A673 (cell line): ENCODE measurements at regions not wholly inside any gene's neighbourhood (a gene's known extent, or its start where the extent isn't known, plus 50 kb on each side); places are given as distances from the start of the nearest gene placed in this dataset.

Experiments
- BruUV-seq: library from RNA; stranded (reverse); fragments of 400-500 nt; replicated peaks from 2 replicates; lab custom pipeline; 2021; lab: Mats Ljungman, UMichigan
- CTCF ChIA-PET: fragments of 300-600 bp; sonication (Branson Sonifier 250); formaldehyde crosslinking; loops from one replicate; lab custom pipeline; 2022; ENCODE audit warnings: antibody characterized with exemption; lab: Charles Lee
- POLR2A ChIA-PET: fragments of 300-600 bp; sonication (Branson Sonifier 250); formaldehyde crosslinking; loops from one replicate; lab custom pipeline; 2022; ENCODE audit warnings: antibody characterized with exemption; ENCODE audit not compliant: low non-redundant PET; lab: Charles Lee
- DNase-seq: peaks from one replicate; pipeline ENCODE4 v3.0.0-alpha.2; 2015; ENCODE audit warnings: low spot score
- H3K27ac ChIP-seq: fragments of 200-600 bp; sonication (generic); 2 replicates; pipeline ENCODE4 v1.5.1; 2016; ENCODE audit warnings: mixed run types, low read depth, mild to moderate bottlenecking, mixed read lengths, antibody characterized with exemption, low read length; ENCODE audit not compliant: poor library complexity, severe bottlenecking
- H3K27me3 ChIP-seq: fragments of 200-600 bp; sonication (generic); replicated peaks from 2 replicates; pipeline ENCODE4 v1.6.1; 2017; ENCODE audit warnings: mixed run types, low read depth, mild to moderate bottlenecking, mixed read lengths, antibody characterized with exemption, low read length; ENCODE audit not compliant: insufficient read depth, poor library complexity
- H3K36me3 ChIP-seq: fragments of 200-600 bp; sonication (generic); 2 replicates; pipeline ENCODE4 v1.6.1; 2016; ENCODE audit warnings: mixed run types, mild to moderate bottlenecking, mixed read lengths, antibody characterized with exemption, low read length; ENCODE audit not compliant: insufficient read depth, poor library complexity, severe bottlenecking
- H3K4me1 ChIP-seq: fragments of 200-600 bp; sonication (generic); 2 replicates; pipeline ENCODE4 v1.6.1; 2017; ENCODE audit warnings: mixed run types, mild to moderate bottlenecking, mixed read lengths, antibody characterized with exemption, low read length; ENCODE audit not compliant: insufficient read depth, poor library complexity, severe bottlenecking
- H3K4me3 ChIP-seq: fragments of 200-600 bp; sonication (generic); 2 replicates; pipeline ENCODE4 v1.5.1; 2016; ENCODE audit warnings: low read depth, mixed run types, mild to moderate bottlenecking, mixed read lengths, low read length; ENCODE audit not compliant: poor library complexity, severe bottlenecking
- H3K9me3 ChIP-seq: fragments of 200-600 bp; sonication (generic); 2 replicates; pipeline ENCODE4 v1.6.1; 2016; ENCODE audit warnings: mixed run types, low read depth, mild to moderate bottlenecking, mixed read lengths, antibody characterized with exemption, low read length; ENCODE audit not compliant: poor library complexity, severe bottlenecking
- EZH2 ChIP-seq: fragments of 200-600 bp; sonication (generic); IDR thresholded peaks from 2 replicates; pipeline ENCODE4 v1.6.1; 2017; ENCODE audit warnings: borderline replicate concordance, low read depth, mild to moderate bottlenecking, mixed read lengths, antibody characterized with exemption, low read length; ENCODE audit not compliant: poor library complexity, severe bottlenecking
- intact Hi-C: fragments of 100-400 bp; cut with micrococcal nuclease; formaldehyde crosslinking; loops from one replicate; pipeline ENCODE4 v1.10.0; 2022; ENCODE audit not compliant: unreplicated experiment
- TF ChIP-seq, protein P1 (sequence below): fragments of 300-800, 200-600 bp; sonication (generic); conservative IDR thresholded peaks from 2 replicates; pipeline ENCODE4 v1.5.1; 2017; ENCODE audit warnings: low read depth, mild to moderate bottlenecking, antibody characterized with exemption, low read length, moderate library complexity, mixed read lengths

DNA sequence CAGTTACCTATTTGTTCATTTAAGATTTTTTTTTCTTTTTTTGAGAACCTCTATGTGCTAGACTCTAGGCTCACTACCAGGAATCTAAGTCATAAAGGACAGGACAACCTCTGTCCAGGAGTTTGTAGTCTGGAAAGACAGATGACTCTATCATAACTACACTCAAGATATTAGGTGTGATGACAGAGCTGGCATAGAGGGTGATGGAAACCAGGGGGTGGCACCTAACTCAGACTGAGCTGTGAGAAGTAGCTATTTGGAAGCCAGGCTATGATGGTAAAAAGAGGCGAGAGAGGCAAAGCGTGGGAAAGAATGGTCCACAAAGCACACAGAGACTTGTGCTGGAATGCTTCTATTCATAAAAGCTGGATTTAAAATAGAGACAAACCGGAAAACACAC is 372.3 kb downstream of the SEC14L1 start:
- ChIA-PET POLR2A (no interaction called here), CTCF (no interaction called here)
- Histone ChIP-seq H3K27me3 (no peaks in the 10 kb centered on the region), H3K36me3 (no peaks in the 10 kb centered on the region), H3K27ac (no peak overlapping the region), H3K4me1 (no peaks in the 10 kb centered on the region), H3K9me3 (no peaks in the 10 kb centered on the region), H3K4me3 (no peak overlapping the region)
- DNase-seq, result no peak
- intact Hi-C loops, result no loop called here
- no TSS peak for BruUV-seq
- no peak for TF ChIP-seq EZH2
- TF ChIP-seq, protein P1, sequence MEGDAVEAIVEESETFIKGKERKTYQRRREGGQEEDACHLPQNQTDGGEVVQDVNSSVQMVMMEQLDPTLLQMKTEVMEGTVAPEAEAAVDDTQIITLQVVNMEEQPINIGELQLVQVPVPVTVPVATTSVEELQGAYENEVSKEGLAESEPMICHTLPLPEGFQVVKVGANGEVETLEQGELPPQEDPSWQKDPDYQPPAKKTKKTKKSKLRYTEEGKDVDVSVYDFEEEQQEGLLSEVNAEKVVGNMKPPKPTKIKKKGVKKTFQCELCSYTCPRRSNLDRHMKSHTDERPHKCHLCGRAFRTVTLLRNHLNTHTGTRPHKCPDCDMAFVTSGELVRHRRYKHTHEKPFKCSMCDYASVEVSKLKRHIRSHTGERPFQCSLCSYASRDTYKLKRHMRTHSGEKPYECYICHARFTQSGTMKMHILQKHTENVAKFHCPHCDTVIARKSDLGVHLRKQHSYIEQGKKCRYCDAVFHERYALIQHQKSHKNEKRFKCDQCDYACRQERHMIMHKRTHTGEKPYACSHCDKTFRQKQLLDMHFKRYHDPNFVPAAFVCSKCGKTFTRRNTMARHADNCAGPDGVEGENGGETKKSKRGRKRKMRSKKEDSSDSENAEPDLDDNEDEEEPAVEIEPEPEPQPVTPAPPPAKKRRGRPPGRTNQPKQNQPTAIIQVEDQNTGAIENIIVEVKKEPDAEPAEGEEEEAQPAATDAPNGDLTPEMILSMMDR, result no peak

DNA sequence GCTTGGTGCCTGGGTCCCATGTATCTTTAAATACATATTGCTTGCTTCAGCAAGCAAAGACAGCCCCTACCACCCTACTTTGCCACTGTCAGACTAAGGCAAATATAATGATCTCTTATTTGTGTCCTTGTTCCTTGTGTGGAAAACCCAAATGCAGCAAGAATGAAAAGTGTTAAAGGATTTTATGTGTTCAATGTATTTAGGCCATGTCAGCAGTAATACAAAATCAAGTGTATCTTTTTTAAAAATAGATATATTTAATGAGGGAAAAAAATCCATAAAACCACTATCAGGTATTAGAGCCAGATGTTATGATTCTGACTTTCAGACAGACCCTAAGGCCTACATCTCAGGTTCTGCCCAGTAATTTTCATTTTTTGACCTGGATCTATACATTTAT is 374.5 kb downstream of the SEC14L1 start:
- H3K27ac ChIP-seq, result no peak overlapping the region
- H3K27me3 ChIP-seq, result no peaks in the 10 kb centered on the region
- POLR2A ChIA-PET, result no interaction called here
- intact Hi-C loops, result no loop called here
- no peak overlapping the region for H3K4me3 ChIP-seq
- no peaks in the 10 kb centered on the region for H3K9me3 ChIP-seq
- H3K36me3 ChIP-seq, result no peaks in the 10 kb centered on the region
- CTCF ChIA-PET, result no interaction called here
- no peak for DNase-seq
- no peaks in the 10 kb centered on the region for H3K4me1 ChIP-seq
- TF ChIP-seq, protein P1, result no peak
- no peak for TF ChIP-seq EZH2
- no TSS peak for BruUV-seq

DNA sequence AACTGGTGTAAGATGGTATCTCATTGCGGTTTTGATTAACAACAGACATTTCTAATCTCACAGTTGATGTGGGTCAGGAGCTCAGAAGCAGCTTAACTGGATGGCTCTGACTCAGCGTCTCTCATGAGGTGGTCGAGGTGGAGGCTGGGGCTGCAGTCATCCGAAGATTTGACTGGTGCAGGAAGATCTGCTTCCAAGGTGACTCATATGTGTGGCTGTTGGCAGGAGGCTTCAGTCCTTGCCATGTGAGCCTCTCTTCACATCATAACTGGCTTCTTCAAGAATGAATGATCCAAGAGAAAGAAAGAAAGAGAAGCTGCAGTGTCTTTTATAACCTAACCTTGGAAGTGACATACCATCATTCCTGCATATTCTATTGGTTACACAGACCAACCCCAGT is 376.1 kb downstream of the SEC14L1 start:
- no peak overlapping the region for H3K4me3 ChIP-seq
- no peak for DNase-seq
- H3K9me3 ChIP-seq, result no peaks in the 10 kb centered on the region
- no peak for TF ChIP-seq EZH2
- TF ChIP-seq, protein P1, result no peak
- ChIA-PET CTCF (no interaction called here), POLR2A (no interaction called here)
- BruUV-seq, result no TSS peak
- no peak overlapping the region for H3K27ac ChIP-seq
- no peaks in the 10 kb centered on the region for H3K36me3 ChIP-seq
- no peaks in the 10 kb centered on the region for H3K27me3 ChIP-seq
- no peaks in the 10 kb centered on the region for H3K4me1 ChIP-seq
- intact Hi-C loops, result no loop called here
